SK-N-SH (cell line): ENCODE measurements at regions not wholly inside any gene's neighbourhood (a gene's known extent, or its start where the extent isn't known, plus 50 kb on each side); places are given as distances from the start of the nearest gene placed in this dataset.

Experiments
- CTCF ChIA-PET: fragments of 300-600, 350-600 bp; formaldehyde crosslinking; extraction: SDS; loops from one replicate; lab custom pipeline; 2021; lab: Yijun Ruan, JAX
- POLR2A ChIA-PET: fragments of 350-600 bp; sonication (Branson Sonifier 250); formaldehyde crosslinking; extraction: SDS; loops from one replicate; lab custom pipeline; 2020; ENCODE audit warnings: antibody characterized with exemption, inconsistent platforms; lab: Yijun Ruan, JAX
- DNase-seq: peaks from one replicate; pipeline ENCODE4 v3.0.0; 2012
- H2AFZ ChIP-seq: fragments of 200-600 bp; sonication (generic); 2 replicates; pipeline ENCODE4 v1.8.1; 2016; ENCODE audit warnings: antibody characterized with exemption, mild to moderate bottlenecking, low read depth
- H3F3A ChIP-seq: fragments of 200-600 bp; sonication (generic); replicated peaks from 2 replicates; pipeline ENCODE3; 2016; ENCODE audit warnings: antibody characterized with exemption, mild to moderate bottlenecking; ENCODE audit not compliant: insufficient read depth
- H3K27ac ChIP-seq, 2 experiments: fragments of 200-500 bp in 1 of 2; fragments of 200-600 bp in 1 of 2; sonication (Bioruptor generic) in 1 of 2; sonication (generic), shearing (Covaris generic) in 1 of 2; 2 replicates each; pipeline versions ENCODE4 v1.5.1 to v1.6.1; 2014 to 2016; ENCODE audit warnings: low read depth in 2 of 2, inconsistent platforms in 1 of 2, low read length in 1 of 2, mild to moderate bottlenecking in 1 of 2, mixed read lengths in 1 of 2
- H3K27me3 ChIP-seq: fragments of 200-600 bp; sonication (generic), shearing (Covaris generic); 2 replicates; pipeline ENCODE4 v1.6.1; 2016; ENCODE audit warnings: mixed run types; ENCODE audit not compliant: insufficient read depth
- H3K36me3 ChIP-seq, 2 experiments: fragments of 200-500 bp in 1 of 2; fragments of 200-600 bp in 1 of 2; sonication (Bioruptor generic) in 1 of 2; sonication (generic) in 1 of 2; replicated peaks in 1 of 2; 2 replicates each; pipeline versions ENCODE3 to v1.5.1; 2014 to 2016; ENCODE audit warnings: low read length in 1 of 2, mild to moderate bottlenecking in 1 of 2; ENCODE audit not compliant: insufficient read depth in 2 of 2, control insufficient read depth in 1 of 2
- H3K4me1 ChIP-seq, 2 experiments: fragments of 200-500 bp in 1 of 2; fragments of 200-600 bp in 1 of 2; sonication (Bioruptor generic) in 1 of 2; sonication (generic), shearing (Covaris generic) in 1 of 2; 2 replicates each; pipeline versions ENCODE4 v1.5.1 to v1.6.1; 2014 to 2016; ENCODE audit warnings: low read depth in 1 of 2, low read length in 1 of 2, mixed run types in 1 of 2; ENCODE audit not compliant: insufficient read depth in 2 of 2, control insufficient read depth in 1 of 2
- H3K4me2 ChIP-seq: fragments of 200-600 bp; sonication (generic), shearing (Covaris generic); 2 replicates; pipeline ENCODE4 v1.6.1; 2017; ENCODE audit warnings: mixed run types
- H3K4me3 ChIP-seq, 2 experiments: fragments of 200-500 bp in 1 of 2; fragments of 200-600 bp in 1 of 2; sonication (Bioruptor generic) in 1 of 2; sonication (generic), shearing (Covaris generic) in 1 of 2; 2 replicates each; pipeline versions ENCODE4 v1.5.1 to v1.8.1; 2014 to 2016; ENCODE audit warnings: low read depth in 2 of 2, inconsistent platforms in 1 of 2, low read length in 1 of 2, mild to moderate bottlenecking in 1 of 2, mixed read lengths in 1 of 2, moderate library complexity in 1 of 2
- H3K79me2 ChIP-seq: fragments of 200-600 bp; sonication (generic); 2 replicates; pipeline ENCODE4 v1.8.1; 2017; ENCODE audit warnings: mild to moderate bottlenecking; ENCODE audit not compliant: insufficient read depth
- H3K9ac ChIP-seq: fragments of 200-600 bp; sonication (generic); 2 replicates; pipeline ENCODE4 v1.6.1; 2017; ENCODE audit warnings: mixed run types
- H3K9me2 ChIP-seq: fragments of 200-600 bp; sonication (generic); 2 replicates; pipeline ENCODE4 v1.6.1; 2017; ENCODE audit warnings: mixed run types
- H3K9me3 ChIP-seq: fragments of 200-600 bp; sonication (generic); 2 replicates; pipeline ENCODE4 v1.6.1; 2017; ENCODE audit warnings: mixed run types, mild to moderate bottlenecking, moderate library complexity
- H4K20me1 ChIP-seq: fragments of 200-600 bp; sonication (generic); 2 replicates; pipeline ENCODE4 v1.6.1; 2017; ENCODE audit warnings: mild to moderate bottlenecking, mixed run types; ENCODE audit not compliant: insufficient read depth
- CTCF ChIP-seq: fragments of 200-600 bp; sonication (generic); IDR thresholded peaks from 2 replicates; pipeline ENCODE4 v1.6.1; 2017; ENCODE audit warnings: antibody characterized with exemption, mild to moderate bottlenecking, moderate library complexity
- GATA2 ChIP-seq: sonication (generic); formaldehyde crosslinking; IDR thresholded peaks from 2 replicates; pipeline ENCODE4 v1.5.0; 2020; ENCODE audit warnings: mild to moderate bottlenecking, missing genetic modification reagents
- PBX3 ChIP-seq: IDR thresholded peaks from 2 replicates; pipeline ENCODE4; 2012
- REST ChIP-seq: IDR thresholded peaks from 2 replicates; pipeline ENCODE4 v1.6.1; 2012; ENCODE audit warnings: mild to moderate bottlenecking, low read depth, low read length, moderate library complexity
- SIN3A ChIP-seq: IDR thresholded peaks from 2 replicates; pipeline ENCODE4 v1.6.1; 2012; ENCODE audit warnings: low read depth, mild to moderate bottlenecking, low read length, moderate library complexity, borderline replicate concordance
- SMC3 ChIP-seq: IDR thresholded peaks from 2 replicates; pipeline ENCODE4 v1.6.1; 2012; ENCODE audit warnings: low read depth, low read length, improper control_type of control experiment
- USF2 ChIP-seq: fragments of 150-350 bp; IDR thresholded peaks from 2 replicates; pipeline ENCODE4 v1.6.1; 2017; ENCODE audit warnings: antibody characterized with exemption, low read length, low read depth, borderline replicate concordance
- ZBTB33 ChIP-seq: IDR thresholded peaks from 2 replicates; pipeline ENCODE4 v1.4.0; 2012; ENCODE audit warnings: low read depth, borderline replicate concordance
- WGBS: methylation state at CpG from one replicate; pipeline ENCODE4 v1.1.6; 2017; ENCODE audit warnings: low lambda C conversion rate; 5-methylcytosine and 5-hydroxymethylcytosine counted together

- Histone ChIP-seq H3K79me2 (no peaks in the 10 kb centered on the region), H3K4me3 (no peak overlapping the region), H2AFZ (no peak overlapping the region), H3K4me1 (no peaks in the 10 kb centered on the region; a peak in 2 of 4 replicates), H3K27me3 (no peaks in the 10 kb centered on the region), H3K27ac (no peak overlapping the region), H3F3A (no peaks in the 10 kb centered on the region), H4K20me1 (no peaks in the 10 kb centered on the region), H3K9ac (no peak overlapping the region), H3K9me2 (no peaks in the 10 kb centered on the region), H3K9me3 (no peaks in the 10 kb centered on the region), H3K4me2 (no peak overlapping the region), H3K36me3 (no peaks in the 10 kb centered on the region)
- no peak for TF ChIP-seq USF2
- no peak for TF ChIP-seq REST
- no peak for TF ChIP-seq PBX3
- TF ChIP-seq ZBTB33: no peak
- TF ChIP-seq SIN3A: no peak
- no peak for TF ChIP-seq GATA2 (CRISPR knock-in tag)
- TF ChIP-seq CTCF: no peak
- no peak for TF ChIP-seq SMC3
- CTCF ChIA-PET: interaction anchor here (0.8 kb wide), 1 partner anchor 116 kb away, joined by 3 read pairs; no protein-coding TSS in a partner anchor
- POLR2A ChIA-PET: no interaction called here
- 34% methylated on average over 6 of the region's 6 CpGs for WGBS
- DNase-seq: no peak
Measured at GRCh38 chr10:25842146-25842545, 91.9 kb upstream of the MYO3A start.
